SK-N-MC (cell line): ENCODE measurements at regions not wholly inside any gene's neighbourhood (a gene's known extent, or its start where the extent isn't known, plus 50 kb on each side); places are given as distances from the start of the nearest gene placed in this dataset.
"Not testable (repeated sequence)": the region's sequence is repeated elsewhere in the genome, so short reads cannot be mapped to it uniquely, and the experiment has no call there.

Experiments
- DNase-seq: peaks from one replicate; pipeline ENCODE4 v3.0.0-alpha.2; 2011; ENCODE audit warnings: low read depth, low spot score
- H3K27ac ChIP-seq: fragments of 200-600 bp; sonication (generic); 2 replicates; pipeline ENCODE4 v1.5.1; 2016; ENCODE audit warnings: mixed run types
- H3K36me3 ChIP-seq: fragments of 200-600 bp; sonication (generic); 2 replicates; pipeline ENCODE4 v1.6.1; 2017; ENCODE audit warnings: antibody characterized with exemption, low read length, mixed read lengths; ENCODE audit not compliant: insufficient read depth
- H3K4me3 ChIP-seq: fragments of 200-600 bp; sonication (generic); 2 replicates; pipeline ENCODE4 v1.5.1; 2016
- H3K9ac ChIP-seq: fragments of 200-600 bp; sonication (generic); 2 replicates; pipeline ENCODE4 v1.8.0; 2017; ENCODE audit warnings: mixed run types, mixed read lengths; ENCODE audit not compliant: insufficient read length
- H3K9me3 ChIP-seq: fragments of 200-600 bp; sonication (generic); 2 replicates; pipeline ENCODE4 v1.6.1; 2017; ENCODE audit warnings: low read depth, mild to moderate bottlenecking, antibody characterized with exemption, low read length, moderate library complexity, mixed read lengths
- EZH2 ChIP-seq: fragments of 200-600 bp; sonication (generic); IDR thresholded peaks from one replicate; pipeline ENCODE4 v1.6.1; 2017; ENCODE audit warnings: antibody characterized with exemption
- FOXP2 ChIP-seq: optimal IDR thresholded peaks from 2 replicates; pipeline ENCODE3; 2011; ENCODE audit warnings: mild to moderate bottlenecking, moderate library complexity; ENCODE audit not compliant: insufficient read depth; ENCODE audit errors: extremely low read length, control extremely low read depth
- POLR2AphosphoS5 ChIP-seq: IDR thresholded peaks from 2 replicates; pipeline ENCODE4 v1.6.1; 2012; ENCODE audit warnings: mild to moderate bottlenecking, low read depth, low read length, borderline replicate concordance

- TF ChIP-seq POLR2AphosphoS5, result no peak
- no peak for TF ChIP-seq FOXP2
- no peak for TF ChIP-seq EZH2
- DNase-seq, result no peak
- Histone ChIP-seq H3K9ac (no peak overlapping the region), H3K27ac (no peak overlapping the region), H3K36me3 (no peaks in the 10 kb centered on the region), H3K9me3 (no peaks in the 10 kb centered on the region), H3K4me3 (no peak overlapping the region)
Measured at GRCh38 chr15:62856466-62857246, 185.9 kb upstream of the TPM1 start.

- Histone ChIP-seq H3K4me3 (no peak overlapping the region), H3K27ac (no peak overlapping the region)
Measured at GRCh38 chr15:62857411-62857853, 185.1 kb upstream of the TPM1 start.

GRCh38 chr15:62858343-62858742 lies 184.2 kb upstream of the TPM1 start:
- no peak overlapping the region for H3K27ac ChIP-seq
- H3K9ac ChIP-seq, result no peak overlapping the region
- no peaks in the 10 kb centered on the region for H3K9me3 ChIP-seq
- DNase-seq, result no peak
- H3K4me3 ChIP-seq, result no peak overlapping the region
- TF ChIP-seq EZH2 (no peak), POLR2AphosphoS5 (no peak), FOXP2 (no peak)
- no peaks in the 10 kb centered on the region for H3K36me3 ChIP-seq

More at GRCh38 chr15:62857411-62857853, 185.1 kb upstream of the TPM1 start:
- TF ChIP-seq FOXP2, result no peak
- TF ChIP-seq EZH2, result no peak
- no peak for TF ChIP-seq POLR2AphosphoS5
- Histone ChIP-seq H3K36me3 (no peaks in the 10 kb centered on the region), H3K9me3 (no peaks in the 10 kb centered on the region), H3K9ac (no peak overlapping the region)
- DNase-seq, result no peak

- Histone ChIP-seq H3K9ac (no peak overlapping the region), H3K27ac (no peak overlapping the region), H3K4me3 (no peak overlapping the region), H3K36me3 (no peaks in the 10 kb centered on the region), H3K9me3 (no peaks in the 10 kb centered on the region)
- TF ChIP-seq FOXP2 (no peak), EZH2 (no peak), POLR2AphosphoS5 (no peak)
- no peak for DNase-seq
Measured at GRCh38 chr15:62862717-62863116, 179.8 kb upstream of the TPM1 start.

GRCh38 chr15:62866366-62866765 lies 176.2 kb upstream of the TPM1 start:
- Histone ChIP-seq H3K9me3 (no peaks in the 10 kb centered on the region), H3K36me3 (no peaks in the 10 kb centered on the region), H3K27ac (no peak overlapping the region), H3K4me3 (no peak overlapping the region), H3K9ac (no peak overlapping the region)
- no peak for DNase-seq
- TF ChIP-seq FOXP2 (no peak), EZH2 (no peak), POLR2AphosphoS5 (no peak)

GRCh38 chr15:62867844-62868243 lies 174.7 kb upstream of the TPM1 start:
- TF ChIP-seq EZH2 (no peak), FOXP2 (no peak)
- H3K4me3 ChIP-seq, result no peak overlapping the region
- no peaks in the 10 kb centered on the region for H3K36me3 ChIP-seq
- no peak overlapping the region for H3K9ac ChIP-seq
- no peaks in the 10 kb centered on the region for H3K9me3 ChIP-seq
- no peak for DNase-seq
- no peak overlapping the region for H3K27ac ChIP-seq

- TF ChIP-seq POLR2AphosphoS5 (no peak), FOXP2 (no peak)
- Histone ChIP-seq H3K36me3 (no peaks in the 10 kb centered on the region), H3K9me3 (no peaks in the 10 kb centered on the region), H3K27ac (no peak overlapping the region), H3K9ac (no peak overlapping the region), H3K4me3 (no peak overlapping the region)
- DNase-seq, result no peak
Measured at GRCh38 chr15:62868507-62868906, 174.0 kb upstream of the TPM1 start.

GRCh38 chr15:62869116-62869515 lies 173.4 kb upstream of the TPM1 start:
- Histone ChIP-seq H3K27ac (no peak overlapping the region), H3K36me3 (no peaks in the 10 kb centered on the region), H3K9me3 (no peaks in the 10 kb centered on the region), H3K4me3 (no peak overlapping the region), H3K9ac (no peak overlapping the region)
- no peak for TF ChIP-seq POLR2AphosphoS5
- no peak for TF ChIP-seq EZH2
- no peak for TF ChIP-seq FOXP2
- DNase-seq, result no peak

GRCh38 chr15:62870216-62870615 lies 172.3 kb upstream of the TPM1 start:
- no peak for DNase-seq
- Histone ChIP-seq H3K36me3 (no peaks in the 10 kb centered on the region), H3K9me3 (no peaks in the 10 kb centered on the region), H3K9ac (no peak overlapping the region), H3K4me3 (no peak overlapping the region), H3K27ac (no peak overlapping the region)
- TF ChIP-seq EZH2, result no peak
- TF ChIP-seq FOXP2, result no peak
- no peak for TF ChIP-seq POLR2AphosphoS5

- DNase-seq, H3K36me3 ChIP-seq, H3K27ac ChIP-seq, H3K4me3 ChIP-seq, H3K9me3 ChIP-seq, H3K9ac ChIP-seq: not testable (repeated sequence)
Measured at GRCh38 chr15:62870701-62871100, 171.8 kb upstream of the TPM1 start.
